Left ventricle myocardium inferior (tissue), 1 donor: ENCODE measurements at regions not wholly inside any gene's neighbourhood (a gene's known extent, or its start where the extent isn't known, plus 50 kb on each side); places are given as distances from the start of the nearest gene placed in this dataset.

Experiments used
- DNase-seq: peaks from one replicate; pipeline ENCODE4 v3.0.0-alpha.2; 2020
- H3K27ac ChIP-seq: fragments of 200-600 bp; replicated peaks from 2 replicates; pipeline ENCODE4 v1.8.0; 2021
- H3K27me3 ChIP-seq: fragments of 200-600 bp; 2 replicates; pipeline ENCODE4 v1.8.0; 2021; ENCODE audit warnings: low read depth
- H3K36me3 ChIP-seq: fragments of 200-600 bp; 2 replicates; pipeline ENCODE4 v1.8.0; 2021
- H3K4me1 ChIP-seq: fragments of 200-600 bp; 2 replicates; pipeline ENCODE4 v1.8.0; 2021
- H3K4me3 ChIP-seq: fragments of 200-600 bp; 2 replicates; pipeline ENCODE4 v1.8.0; 2021; ENCODE audit warnings: mild to moderate bottlenecking, moderate library complexity
- H3K9me3 ChIP-seq: fragments of 200-600 bp; replicated peaks from 2 replicates; pipeline ENCODE4 v1.8.0; 2021
- intact Hi-C: fragments of 100-400 bp; cut with micrococcal nuclease; formaldehyde crosslinking; loops from one replicate; pipeline ENCODE4 v1.11.0; 2022
- TF ChIP-seq, protein P1 (sequence below): fragments of 200-600 bp; IDR thresholded peaks from 2 replicates; pipeline ENCODE4 v1.8.0; 2021; ENCODE audit warnings: antibody characterized with exemption, mild to moderate bottlenecking, borderline replicate concordance
- donor health status: DM: no; HTN: yes; CAD: no; lungs with severe emphysema.

DNA sequence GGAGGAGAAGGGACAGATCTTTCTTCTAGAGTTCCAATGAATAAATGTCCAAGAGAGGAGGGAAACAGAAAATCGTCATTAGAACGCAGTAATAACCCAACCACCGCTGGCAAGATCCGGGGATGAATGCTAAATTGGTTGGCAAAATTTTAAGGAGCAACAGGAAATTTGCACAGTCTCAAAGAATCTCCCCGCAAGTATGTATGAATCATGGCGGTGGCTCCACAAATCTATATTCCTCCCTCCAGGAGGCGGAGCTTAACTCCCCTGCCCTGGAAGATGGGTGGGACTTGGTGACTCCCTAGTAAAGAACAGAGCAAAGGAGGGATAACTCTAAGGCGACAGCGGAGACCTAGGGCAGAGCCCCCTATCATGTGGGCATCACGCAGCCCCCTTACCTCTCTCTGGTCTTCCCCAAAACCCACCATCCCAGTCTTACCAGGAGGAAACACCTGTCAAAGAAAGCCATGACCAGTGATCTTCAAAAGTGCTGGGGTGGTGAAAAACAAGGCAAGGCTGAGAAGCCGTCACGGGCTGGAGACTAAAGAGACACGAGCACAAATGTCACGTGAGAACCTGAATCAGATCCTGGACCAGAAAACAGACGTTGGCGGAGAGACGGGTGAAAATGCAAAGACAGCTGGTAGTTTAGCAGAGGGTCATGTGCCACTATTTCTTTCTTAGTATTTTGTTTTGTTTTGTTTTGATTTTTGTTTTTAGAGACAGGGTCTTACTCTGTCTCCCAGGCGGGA lies 125.8 kb downstream of the NCOR2 start:
- Histone ChIP-seq H3K36me3 (peaks cover 42% of the 10 kb centered on the region), H3K4me1 (peaks cover 60% of the 10 kb centered on the region), H3K4me3 (no peak overlapping the region), H3K27me3 (no peaks in the 10 kb centered on the region), H3K27ac (peak overlapping the region; percentile 69), H3K9me3 (no peaks in the 10 kb centered on the region)
- TF ChIP-seq, protein P1, sequence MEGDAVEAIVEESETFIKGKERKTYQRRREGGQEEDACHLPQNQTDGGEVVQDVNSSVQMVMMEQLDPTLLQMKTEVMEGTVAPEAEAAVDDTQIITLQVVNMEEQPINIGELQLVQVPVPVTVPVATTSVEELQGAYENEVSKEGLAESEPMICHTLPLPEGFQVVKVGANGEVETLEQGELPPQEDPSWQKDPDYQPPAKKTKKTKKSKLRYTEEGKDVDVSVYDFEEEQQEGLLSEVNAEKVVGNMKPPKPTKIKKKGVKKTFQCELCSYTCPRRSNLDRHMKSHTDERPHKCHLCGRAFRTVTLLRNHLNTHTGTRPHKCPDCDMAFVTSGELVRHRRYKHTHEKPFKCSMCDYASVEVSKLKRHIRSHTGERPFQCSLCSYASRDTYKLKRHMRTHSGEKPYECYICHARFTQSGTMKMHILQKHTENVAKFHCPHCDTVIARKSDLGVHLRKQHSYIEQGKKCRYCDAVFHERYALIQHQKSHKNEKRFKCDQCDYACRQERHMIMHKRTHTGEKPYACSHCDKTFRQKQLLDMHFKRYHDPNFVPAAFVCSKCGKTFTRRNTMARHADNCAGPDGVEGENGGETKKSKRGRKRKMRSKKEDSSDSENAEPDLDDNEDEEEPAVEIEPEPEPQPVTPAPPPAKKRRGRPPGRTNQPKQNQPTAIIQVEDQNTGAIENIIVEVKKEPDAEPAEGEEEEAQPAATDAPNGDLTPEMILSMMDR = no peak
- intact Hi-C loops = no loop called here
- no peak for DNase-seq

DNA sequence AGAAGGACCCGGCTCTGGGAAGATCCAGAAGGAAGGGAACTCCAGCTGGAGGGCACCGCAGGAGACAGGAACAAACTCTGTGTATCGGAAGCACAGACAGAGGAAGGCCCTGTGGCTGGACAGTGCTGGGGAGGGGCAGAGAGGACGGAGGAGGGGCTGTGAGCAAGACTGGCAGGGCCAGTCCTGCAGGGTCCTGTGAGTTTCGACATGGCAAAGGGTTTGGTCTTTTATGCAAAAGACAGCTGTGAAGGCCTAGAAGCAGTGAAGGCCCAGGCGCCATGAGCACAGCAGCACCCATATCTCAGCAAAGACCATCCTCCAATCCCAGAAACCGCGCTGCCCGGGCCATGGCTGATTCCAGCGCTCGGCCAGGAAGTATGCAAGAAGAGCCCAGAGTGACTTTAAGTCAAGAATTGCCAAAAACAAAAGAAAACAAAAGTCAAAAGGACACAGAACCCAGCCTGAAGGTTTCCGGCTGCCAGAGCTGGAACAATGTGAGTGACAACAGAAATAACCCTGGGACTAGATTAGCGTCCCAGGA lies 126.5 kb downstream of the NCOR2 start:
- Histone ChIP-seq H3K9me3 (no peaks in the 10 kb centered on the region), H3K4me1 (peaks cover 62% of the 10 kb centered on the region), H3K27me3 (no peaks in the 10 kb centered on the region), H3K4me3 (no peak overlapping the region), H3K36me3 (peaks cover 40% of the 10 kb centered on the region), H3K27ac (peak overlapping the region; percentile 69)
- no peak for DNase-seq
- TF ChIP-seq, protein P1 = no peak
- intact Hi-C loops = no loop called here

GRCh38 chr12:124440031-124440626 lies 127.3 kb downstream of the NCOR2 start:
- no peak for DNase-seq
- Histone ChIP-seq H3K4me3 (no peak overlapping the region), H3K27me3 (no peaks in the 10 kb centered on the region), H3K9me3 (no peaks in the 10 kb centered on the region), H3K27ac (peak overlapping the region; percentile 69), H3K36me3 (peaks cover 35% of the 10 kb centered on the region), H3K4me1 (peaks cover 65% of the 10 kb centered on the region)
- intact Hi-C loops = no loop called here
- TF ChIP-seq, protein P1 = no peak

GRCh38 chr12:124438437-124439056 lies 128.9 kb downstream of the NCOR2 start:
- TF ChIP-seq, protein P1 = no peak
- Histone ChIP-seq H3K9me3 (no peaks in the 10 kb centered on the region), H3K36me3 (peaks cover 23% of the 10 kb centered on the region), H3K4me3 (no peak overlapping the region), H3K4me1 (peaks cover 73% of the 10 kb centered on the region), H3K27me3 (no peaks in the 10 kb centered on the region), H3K27ac (peak overlapping the region; percentile 46)
- intact Hi-C loops = no loop called here
- DNase-seq = no peak

DNA sequence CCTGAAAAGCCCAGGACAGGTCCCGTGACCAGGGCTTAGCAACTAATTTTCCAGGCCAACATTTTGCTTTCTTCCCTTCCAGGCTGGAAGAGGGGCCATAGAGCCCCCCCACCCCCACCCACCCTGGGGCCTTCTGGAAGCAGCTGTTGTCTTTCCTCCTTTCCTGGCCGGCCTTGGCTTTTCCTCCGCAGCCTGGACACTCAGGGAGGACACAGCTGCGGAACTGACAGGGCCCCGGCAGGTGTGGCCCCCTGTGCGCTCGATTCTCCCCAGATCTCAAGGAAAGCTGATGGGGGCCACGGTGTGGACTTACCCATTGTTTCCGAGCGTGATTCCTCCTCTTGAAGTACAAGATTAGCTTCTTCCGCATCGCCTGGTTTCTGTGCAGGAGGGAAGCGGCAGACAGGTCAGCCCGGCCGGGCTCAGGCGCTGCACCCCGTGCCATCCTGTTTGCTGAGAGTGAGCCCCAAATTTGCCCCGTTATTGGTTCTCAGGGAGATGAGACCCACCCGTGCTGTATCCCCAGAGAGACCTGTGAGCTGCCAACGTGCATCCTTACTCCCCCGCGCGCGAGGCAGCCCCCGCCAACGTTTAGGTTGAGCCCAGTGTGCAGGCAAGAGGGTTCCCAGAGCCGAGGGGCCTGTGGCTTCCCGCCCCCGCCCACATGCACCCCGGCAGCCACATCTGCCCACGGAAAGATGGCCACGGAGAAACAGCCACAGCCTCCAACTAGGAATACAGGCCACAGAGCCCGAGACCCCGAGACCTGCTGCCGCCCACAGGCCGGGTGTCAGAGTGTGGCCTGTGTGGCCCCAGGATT lies 129.6 kb downstream of the NCOR2 start:
- peak overlapping the region; percentile 46 for H3K27ac ChIP-seq
- DNase-seq = no peak
- TF ChIP-seq, protein P1 = no peak
- H3K9me3 ChIP-seq = no peaks in the 10 kb centered on the region
- peaks cover 73% of the 10 kb centered on the region for H3K4me1 ChIP-seq
- peaks cover 18% of the 10 kb centered on the region for H3K36me3 ChIP-seq
- intact Hi-C loops = no loop called here
- no peaks in the 10 kb centered on the region for H3K27me3 ChIP-seq
- no peak overlapping the region for H3K4me3 ChIP-seq
